ENCODE measurements at regions not wholly inside any gene's neighbourhood (a gene's known extent, or its start where the extent isn't known, plus 50 kb on each side); places are given as distances from the start of the nearest gene placed in this dataset.

DNA sequence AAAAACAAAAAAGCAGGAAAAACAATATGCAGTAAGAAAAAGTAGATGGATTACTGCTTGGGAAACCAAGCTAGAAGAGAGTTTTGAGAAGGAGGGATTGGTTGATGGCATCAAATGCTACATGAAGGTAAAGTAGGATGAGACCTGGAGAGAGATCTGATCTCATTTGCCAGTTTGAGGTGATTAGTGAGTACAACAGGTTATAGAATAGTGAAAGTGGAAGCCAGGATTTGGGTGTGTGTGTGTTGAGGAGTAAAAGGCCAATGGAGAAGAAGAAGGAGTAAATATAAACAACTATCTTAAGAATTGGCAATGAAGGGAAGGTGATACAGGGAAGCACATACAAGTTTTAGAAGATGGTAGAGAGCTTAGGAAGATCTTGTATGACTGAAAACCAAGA is 76.7 kb downstream of the DISP1 start:
- Histone ChIP-seq H3K36me3 (ENCODE audit: low read depth) (no peaks in the 10 kb centered on the region), H2AFZ (no peak overlapping the region), H3K27me3 (ENCODE audit: insufficient read depth, low read depth) (no peaks in the 10 kb centered on the region), H3K79me2 (ENCODE audit: low read depth) (no peaks in the 10 kb centered on the region), H3K4me3 (no peak overlapping the region), H3K4me2 (no peak overlapping the region), H3K9me3 (ENCODE audit: insufficient read depth, low read depth) (no peaks in the 10 kb centered on the region), H3F3A (ENCODE audit: insufficient read depth, low read depth) (no peaks in the 10 kb centered on the region), H4K20me1 (ENCODE audit: insufficient read depth) (no peaks in the 10 kb centered on the region), H3K9me2 (ENCODE audit: insufficient read depth) (no peaks in the 10 kb centered on the region), H3K4me1 (replicated peaks; ENCODE audit: insufficient read depth) (peaks cover 15% of the 10 kb centered on the region), H3K27ac (no peak overlapping the region)
- no peak for DNase-seq
- ChIA-PET CTCF (no interaction called here), POLR2A (ENCODE audit: unreplicated experiment) (interaction anchor here (0.5 kb wide), 1 partner anchor 72 kb away, joined by 14 read pairs; no protein-coding TSS in a partner anchor)
- TF ChIP-seq, protein P1, sequence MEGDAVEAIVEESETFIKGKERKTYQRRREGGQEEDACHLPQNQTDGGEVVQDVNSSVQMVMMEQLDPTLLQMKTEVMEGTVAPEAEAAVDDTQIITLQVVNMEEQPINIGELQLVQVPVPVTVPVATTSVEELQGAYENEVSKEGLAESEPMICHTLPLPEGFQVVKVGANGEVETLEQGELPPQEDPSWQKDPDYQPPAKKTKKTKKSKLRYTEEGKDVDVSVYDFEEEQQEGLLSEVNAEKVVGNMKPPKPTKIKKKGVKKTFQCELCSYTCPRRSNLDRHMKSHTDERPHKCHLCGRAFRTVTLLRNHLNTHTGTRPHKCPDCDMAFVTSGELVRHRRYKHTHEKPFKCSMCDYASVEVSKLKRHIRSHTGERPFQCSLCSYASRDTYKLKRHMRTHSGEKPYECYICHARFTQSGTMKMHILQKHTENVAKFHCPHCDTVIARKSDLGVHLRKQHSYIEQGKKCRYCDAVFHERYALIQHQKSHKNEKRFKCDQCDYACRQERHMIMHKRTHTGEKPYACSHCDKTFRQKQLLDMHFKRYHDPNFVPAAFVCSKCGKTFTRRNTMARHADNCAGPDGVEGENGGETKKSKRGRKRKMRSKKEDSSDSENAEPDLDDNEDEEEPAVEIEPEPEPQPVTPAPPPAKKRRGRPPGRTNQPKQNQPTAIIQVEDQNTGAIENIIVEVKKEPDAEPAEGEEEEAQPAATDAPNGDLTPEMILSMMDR (conservative IDR thresholded peaks at IDR 0.05), result no peak
- TF ChIP-seq EZH2 (IDR thresholded peaks at IDR 0.05; ENCODE audit: low read depth), result no peak
- intact Hi-C loops (cut with micrococcal nuclease; ENCODE audit: unreplicated experiment), result no loop called here
- no TSS peak for BruUV-seq (replicated peaks)

DNA sequence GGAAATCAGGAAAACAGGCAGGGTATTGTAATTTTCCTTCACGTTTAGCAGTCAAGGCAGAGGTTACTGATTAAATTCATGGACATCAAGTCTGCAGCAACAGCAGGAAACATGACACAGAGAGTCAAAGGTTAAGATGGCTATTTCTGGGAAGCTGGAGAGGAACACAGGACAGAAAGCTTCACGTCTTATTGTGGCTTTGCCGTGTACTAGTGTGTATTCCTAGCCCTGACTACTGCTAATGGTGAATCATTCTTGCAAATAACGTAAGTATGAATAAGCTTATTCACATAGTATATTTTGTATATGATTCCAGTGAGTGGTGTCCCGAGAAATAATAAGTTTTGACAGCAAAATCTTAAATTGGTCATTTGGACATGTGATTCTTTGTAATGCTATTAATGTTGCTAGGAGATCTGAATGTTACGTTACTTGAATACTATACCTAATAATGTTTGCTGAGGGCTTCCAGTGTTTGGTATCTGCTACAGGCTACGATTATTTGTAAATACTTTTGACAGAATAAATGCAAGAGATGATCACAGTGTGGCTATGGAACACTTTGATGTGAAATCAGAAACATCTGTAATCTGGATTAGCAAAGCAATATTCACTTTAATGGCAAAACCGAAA is 77.4 kb downstream of the DISP1 start:
- H3K4me1 ChIP-seq (replicated peaks; ENCODE audit: insufficient read depth), result peaks cover 15% of the 10 kb centered on the region

DNA sequence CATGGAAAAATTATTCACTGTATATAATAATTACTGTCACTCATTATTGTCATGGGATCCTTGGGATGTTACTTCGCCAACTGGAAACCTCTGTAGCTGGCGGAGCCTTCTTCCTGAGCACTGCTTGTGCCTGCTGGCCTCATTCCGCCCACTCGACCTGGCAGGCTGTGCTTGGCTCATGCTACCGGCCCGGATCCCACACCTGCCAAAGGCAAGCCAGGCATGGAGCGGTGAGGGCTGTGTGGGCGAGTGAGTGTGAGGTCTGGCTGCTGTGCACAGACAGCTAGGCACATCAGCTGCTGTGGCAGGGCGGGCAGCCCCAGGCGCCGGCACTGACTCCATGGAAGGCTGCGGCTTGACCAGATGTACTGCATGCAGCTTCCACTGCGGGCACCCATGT is 78.4 kb downstream of the DISP1 start:
- no peak overlapping the region for H2AFZ ChIP-seq
- H3K79me2 ChIP-seq (ENCODE audit: low read depth), result no peaks in the 10 kb centered on the region
- no peaks in the 10 kb centered on the region for H4K20me1 ChIP-seq (ENCODE audit: insufficient read depth)
- H3K4me2 ChIP-seq, result no peak overlapping the region
- no peak for DNase-seq
- no peaks in the 10 kb centered on the region for H3K36me3 ChIP-seq (ENCODE audit: low read depth)
- intact Hi-C loops (cut with micrococcal nuclease; ENCODE audit: unreplicated experiment), result no loop called here
- no peaks in the 10 kb centered on the region for H3K9me2 ChIP-seq (ENCODE audit: insufficient read depth)
- no peak for TF ChIP-seq EZH2 (IDR thresholded peaks at IDR 0.05; ENCODE audit: low read depth)
- TF ChIP-seq, protein P1 (conservative IDR thresholded peaks at IDR 0.05), result no peak
- peaks cover 15% of the 10 kb centered on the region for H3K4me1 ChIP-seq (replicated peaks; ENCODE audit: insufficient read depth)
- CTCF ChIA-PET, result no interaction called here
- POLR2A ChIA-PET (ENCODE audit: unreplicated experiment), result no interaction called here
- no peak overlapping the region for H3K27ac ChIP-seq
- no TSS peak for BruUV-seq (replicated peaks)
- no peaks in the 10 kb centered on the region for H3K27me3 ChIP-seq (ENCODE audit: insufficient read depth, low read depth)
- H3K4me3 ChIP-seq, result no peak overlapping the region
- no peaks in the 10 kb centered on the region for H3F3A ChIP-seq (ENCODE audit: insufficient read depth, low read depth)
- no peaks in the 10 kb centered on the region for H3K9me3 ChIP-seq (ENCODE audit: insufficient read depth, low read depth)

More for the DNA sequence above, 77.4 kb downstream of the DISP1 start:
- intact Hi-C loops (cut with micrococcal nuclease; ENCODE audit: unreplicated experiment), result no loop called here
- Histone ChIP-seq H3K9me3 (ENCODE audit: insufficient read depth, low read depth) (no peaks in the 10 kb centered on the region), H3K27ac (no peak overlapping the region), H3K4me3 (no peak overlapping the region), H3F3A (ENCODE audit: insufficient read depth, low read depth) (no peaks in the 10 kb centered on the region), H3K36me3 (ENCODE audit: low read depth) (no peaks in the 10 kb centered on the region), H4K20me1 (ENCODE audit: insufficient read depth) (no peaks in the 10 kb centered on the region), H3K27me3 (ENCODE audit: insufficient read depth, low read depth) (no peaks in the 10 kb centered on the region), H3K79me2 (ENCODE audit: low read depth) (no peaks in the 10 kb centered on the region), H3K9me2 (ENCODE audit: insufficient read depth) (no peaks in the 10 kb centered on the region), H2AFZ (no peak overlapping the region), H3K4me2 (no peak overlapping the region)
- CTCF ChIA-PET, result no interaction called here
- no TSS peak for BruUV-seq (replicated peaks)
- POLR2A ChIA-PET (ENCODE audit: unreplicated experiment), result no interaction called here
- TF ChIP-seq, protein P1 (conservative IDR thresholded peaks at IDR 0.05), result no peak
- no peak for TF ChIP-seq EZH2 (IDR thresholded peaks at IDR 0.05; ENCODE audit: low read depth)
- DNase-seq, result no peak

Data from PC-9 (cell line).